Iris pigment epithelial cell (primary cell): ENCODE measurements at regions not wholly inside any gene's neighbourhood (a gene's known extent, or its start where the extent isn't known, plus 50 kb on each side); places are given as distances from the start of the nearest gene placed in this dataset.
A peak's percentile ranks its signal among the peaks of the same experiment; 100 is the strongest.

ENCODE experiments used
- DNase-seq: peaks from one replicate; pipeline ENCODE4 v3.0.0-alpha.2; 2011; ENCODE audit warnings: low read depth

GRCh38 chr4:31275906-31276305, 555.7 kb downstream of the PCDH7 start:
- no peak for DNase-seq

- DNase-seq = no peak
Measured at GRCh38 chr4:31283679-31284078, 563.5 kb downstream of the PCDH7 start.

- DNase-seq = no peak
Measured at GRCh38 chr4:31290836-31291235, 570.7 kb downstream of the PCDH7 start.

GRCh38 chr4:31291238-31291637, 571.1 kb downstream of the PCDH7 start:
- DNase-seq = no peak

GRCh38 chr4:31294655-31295480, 574.7 kb downstream of the PCDH7 start:
- no peak for DNase-seq

- DNase-seq = no peak
Measured at GRCh38 chr4:31298737-31299136, 578.6 kb downstream of the PCDH7 start.

- no peak for DNase-seq
Measured at GRCh38 chr4:31307029-31307428, 586.9 kb downstream of the PCDH7 start.

GRCh38 chr4:31324814-31325213, 604.6 kb downstream of the PCDH7 start:
- DNase-seq = no peak

- no peak for DNase-seq
Measured at GRCh38 chr4:31325300-31325699, 605.1 kb downstream of the PCDH7 start.

- no peak for DNase-seq
Measured at GRCh38 chr4:31327031-31327430, 606.9 kb downstream of the PCDH7 start.

- no peak for DNase-seq
Measured at GRCh38 chr4:31328932-31329331, 608.8 kb downstream of the PCDH7 start.

GRCh38 chr4:31334086-31334910, 614.1 kb downstream of the PCDH7 start:
- DNase-seq = no peak

- DNase-seq = no peak
Measured at GRCh38 chr4:31338000-31338399, 617.8 kb downstream of the PCDH7 start.

GRCh38 chr4:31341601-31342359, 621.6 kb downstream of the PCDH7 start:
- DNase-seq = no peak

- DNase-seq = no peak
Measured at GRCh38 chr4:31343061-31343460, 622.9 kb downstream of the PCDH7 start.

GRCh38 chr4:31349907-31350306, 629.7 kb downstream of the PCDH7 start:
- no peak for DNase-seq

- DNase-seq = no peak
Measured at GRCh38 chr4:31351695-31352094, 631.5 kb downstream of the PCDH7 start.

- no peak for DNase-seq
Measured at GRCh38 chr4:31356839-31357238, 636.7 kb downstream of the PCDH7 start.

GRCh38 chr4:31360786-31361185, 640.6 kb downstream of the PCDH7 start:
- peak; percentile 70 for DNase-seq

GRCh38 chr4:31362756-31363155, 642.6 kb downstream of the PCDH7 start:
- DNase-seq = peak; percentile 3

- DNase-seq = peak; percentile 3
Measured at GRCh38 chr4:31365006-31365690, 645.0 kb downstream of the PCDH7 start.

GRCh38 chr4:31366041-31366440, 645.9 kb downstream of the PCDH7 start:
- DNase-seq = peak; percentile 27
